MG63 (cell line): ENCODE measurements at regions not wholly inside any gene's neighbourhood (a gene's known extent, or its start where the extent isn't known, plus 50 kb on each side); places are given as distances from the start of the nearest gene placed in this dataset.
A peak's percentile ranks its signal among the peaks of the same experiment; 100 is the strongest.

Experiments
- DNase-seq: peaks from one replicate; pipeline ENCODE4 v3.0.0-alpha.2; 2020
- H3K27me3 ChIP-seq: fragments of 250-450 bp; sonication (Bioruptor Pico); 2 replicates; pipeline ENCODE4 v1.5.1; 2020; ENCODE audit warnings: mild to moderate bottlenecking, moderate library complexity
- H3K36me3 ChIP-seq: fragments of 250-450 bp; sonication (Bioruptor Pico); 2 replicates; pipeline ENCODE4 v1.5.1; 2020; ENCODE audit warnings: mild to moderate bottlenecking, moderate library complexity
- H3K4me3 ChIP-seq: fragments of 250-450 bp; sonication (Bioruptor Pico); 2 replicates; pipeline ENCODE4 v1.5.1; 2020; ENCODE audit warnings: mild to moderate bottlenecking, moderate library complexity
- H3K9me3 ChIP-seq: fragments of 250-450 bp; sonication (Bioruptor Pico); 2 replicates; pipeline ENCODE4 v1.5.1; 2020; ENCODE audit warnings: mild to moderate bottlenecking, moderate library complexity

DNA sequence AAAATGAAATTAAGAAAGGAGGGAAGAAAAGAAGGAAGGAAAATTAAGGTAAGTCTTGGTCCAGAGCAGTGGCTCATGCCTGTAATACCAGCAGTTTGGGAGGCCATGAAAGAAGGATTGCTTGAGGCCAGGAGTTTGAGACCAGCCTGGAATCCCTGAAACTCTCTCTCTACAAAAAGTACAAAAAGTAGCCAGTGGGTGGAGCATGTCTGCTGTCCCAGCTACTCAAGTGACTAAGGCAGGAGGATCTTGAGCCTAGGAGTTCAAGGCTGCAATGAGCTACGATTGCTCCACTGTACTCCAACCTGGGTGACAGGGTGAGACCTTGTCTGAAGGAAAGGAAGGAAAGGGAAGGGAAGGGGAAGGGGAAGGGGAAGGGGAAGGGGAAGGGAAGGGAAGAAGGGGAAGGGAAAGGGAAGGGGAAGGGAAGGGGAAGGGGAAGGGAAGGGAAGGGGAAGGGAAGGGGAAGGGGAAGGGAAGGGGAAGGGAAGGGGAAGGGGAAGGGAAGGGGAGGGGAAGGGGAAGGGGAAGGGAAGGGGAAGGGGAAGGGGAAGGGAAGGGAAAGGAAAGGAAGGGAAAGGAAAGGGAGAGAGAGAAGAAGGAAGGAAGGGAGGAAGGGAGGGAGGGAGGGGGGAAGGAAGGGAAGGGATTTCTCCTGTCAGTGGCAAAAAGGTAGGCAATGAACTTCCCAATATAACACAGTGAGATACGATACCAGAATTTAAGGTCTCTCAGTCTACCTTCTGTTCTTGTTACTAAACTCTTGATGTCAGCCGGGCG is 412.8 kb downstream of the CMPK2 start:
- no peaks in the 10 kb centered on the region for H3K27me3 ChIP-seq
- DNase-seq, result no peak
- no peaks in the 10 kb centered on the region for H3K36me3 ChIP-seq
- H3K4me3 ChIP-seq, result no peak overlapping the region
- H3K9me3 ChIP-seq, result no peaks in the 10 kb centered on the region

- no peaks in the 10 kb centered on the region for H3K9me3 ChIP-seq
- no peak overlapping the region for H3K4me3 ChIP-seq
- H3K36me3 ChIP-seq, result no peaks in the 10 kb centered on the region
- no peaks in the 10 kb centered on the region for H3K27me3 ChIP-seq
- no peak for DNase-seq
These were observed 411.3 kb downstream of the CMPK2 start for GRCh38 chr2:6454286-6454990.

- Histone ChIP-seq H3K27me3 (no peaks in the 10 kb centered on the region), H3K4me3 (no peak overlapping the region), H3K9me3 (no peaks in the 10 kb centered on the region), H3K36me3 (no peaks in the 10 kb centered on the region)
- DNase-seq, result no peak
These were observed 406.6 kb downstream of the CMPK2 start for GRCh38 chr2:6459138-6459537.

GRCh38 chr2:6470518-6470917 is 395.2 kb downstream of the CMPK2 start:
- no peaks in the 10 kb centered on the region for H3K36me3 ChIP-seq
- peaks cover 12% of the 10 kb centered on the region; the same call in 1 of the 2 replicates for H3K9me3 ChIP-seq
- no peaks in the 10 kb centered on the region for H3K27me3 ChIP-seq
- H3K4me3 ChIP-seq, result no peak overlapping the region
- no peak for DNase-seq

DNA sequence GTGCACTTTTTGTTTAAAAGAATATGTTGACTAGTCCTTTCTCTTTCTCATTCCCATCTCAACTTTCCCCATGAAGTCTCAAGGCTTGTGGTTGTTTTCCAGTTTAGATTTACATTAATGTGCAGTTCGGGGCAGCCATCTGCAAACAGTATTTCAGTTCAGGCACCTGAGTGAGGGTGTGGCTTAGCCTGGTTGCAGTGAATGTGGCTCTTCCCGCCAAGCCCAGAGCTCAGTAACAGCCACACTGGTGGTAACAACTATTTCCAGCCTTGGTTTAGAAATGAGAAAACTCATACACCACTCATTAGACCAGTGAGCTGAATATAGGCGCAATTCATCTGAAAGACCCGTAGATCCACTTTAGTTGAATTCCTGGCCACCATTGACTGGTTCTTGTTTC is 394.3 kb downstream of the CMPK2 start:
- no peak for DNase-seq
- no peak overlapping the region for H3K4me3 ChIP-seq
- H3K36me3 ChIP-seq, result no peaks in the 10 kb centered on the region
- peaks cover 11% of the 10 kb centered on the region; the same call in 1 of the 2 replicates for H3K9me3 ChIP-seq
- H3K27me3 ChIP-seq, result no peaks in the 10 kb centered on the region

- H3K4me3 ChIP-seq, result no peak overlapping the region
- DNase-seq, result no peak
- 0 out of 2 replicates have a peak, but pooled peaks cover under 1% of the 10 kb centered on the region for H3K9me3 ChIP-seq
- no peaks in the 10 kb centered on the region for H3K27me3 ChIP-seq
- no peaks in the 10 kb centered on the region for H3K36me3 ChIP-seq
These were observed 391.3 kb downstream of the CMPK2 start for GRCh38 chr2:6474161-6475140.

- H3K27me3 ChIP-seq, result no peaks in the 10 kb centered on the region
- DNase-seq, result no peak
- H3K9me3 ChIP-seq, result no peaks in the 10 kb centered on the region
- no peak overlapping the region for H3K4me3 ChIP-seq
- H3K36me3 ChIP-seq, result no peaks in the 10 kb centered on the region
These were observed 390.4 kb downstream of the CMPK2 start for GRCh38 chr2:6475155-6475940.

DNA sequence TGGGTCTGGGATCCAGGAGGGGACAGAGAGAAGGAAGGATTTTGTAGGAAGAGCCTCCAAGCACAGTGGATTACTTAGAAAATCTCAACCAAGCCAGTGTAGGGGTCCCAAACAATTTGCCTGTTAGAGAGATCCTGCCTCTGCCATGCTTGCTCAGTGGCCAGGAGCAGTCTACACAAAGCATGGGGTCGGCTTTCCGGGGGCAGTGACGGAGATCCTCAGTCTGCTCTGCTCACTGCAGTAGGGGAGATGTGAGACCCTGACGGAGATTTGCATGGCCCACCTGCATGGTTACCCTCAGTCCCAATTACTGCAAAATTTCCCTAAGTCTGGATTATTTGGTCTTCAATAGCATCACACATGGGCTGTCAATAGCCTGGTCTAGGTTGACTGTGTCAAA is 385.2 kb downstream of the CMPK2 start:
- DNase-seq, result no peak
- H3K36me3 ChIP-seq, result no peaks in the 10 kb centered on the region
- no peaks in the 10 kb centered on the region for H3K9me3 ChIP-seq
- H3K27me3 ChIP-seq, result no peaks in the 10 kb centered on the region
- H3K4me3 ChIP-seq, result no peak overlapping the region

GRCh38 chr2:6482256-6482655 is 383.5 kb downstream of the CMPK2 start:
- Histone ChIP-seq H3K27me3 (no peaks in the 10 kb centered on the region), H3K36me3 (no peaks in the 10 kb centered on the region), H3K9me3 (no peaks in the 10 kb centered on the region), H3K4me3 (no peak overlapping the region)
- DNase-seq, result no peak

DNA sequence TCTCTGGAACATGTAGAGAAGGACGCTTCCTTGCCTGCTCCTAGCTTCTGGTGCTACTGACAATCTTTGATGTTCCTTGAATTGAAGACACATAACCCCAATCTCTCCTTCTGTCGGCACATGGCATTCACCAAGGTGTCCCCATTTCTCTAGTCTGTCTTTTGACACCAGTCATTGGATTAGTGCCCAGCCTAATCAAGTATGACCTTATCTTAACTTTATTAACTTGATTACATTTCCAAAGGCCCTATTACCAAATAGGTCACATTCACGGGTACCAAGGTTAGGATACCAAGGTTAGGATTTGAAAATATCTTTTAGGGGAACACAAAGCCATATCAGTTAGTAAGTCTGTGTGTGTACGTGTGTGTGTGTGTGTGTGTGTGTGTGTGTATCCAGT is 377.9 kb downstream of the CMPK2 start:
- H3K36me3 ChIP-seq, result no peaks in the 10 kb centered on the region
- no peak for DNase-seq
- H3K27me3 ChIP-seq, result no peaks in the 10 kb centered on the region
- H3K4me3 ChIP-seq, result no peak overlapping the region
- H3K9me3 ChIP-seq, result no peaks in the 10 kb centered on the region

GRCh38 chr2:6492573-6492972 is 373.1 kb downstream of the CMPK2 start:
- Histone ChIP-seq H3K27me3 (no peaks in the 10 kb centered on the region), H3K9me3 (no peaks in the 10 kb centered on the region), H3K4me3 (no peak overlapping the region), H3K36me3 (no peaks in the 10 kb centered on the region)
- peak; percentile 12 for DNase-seq

DNA sequence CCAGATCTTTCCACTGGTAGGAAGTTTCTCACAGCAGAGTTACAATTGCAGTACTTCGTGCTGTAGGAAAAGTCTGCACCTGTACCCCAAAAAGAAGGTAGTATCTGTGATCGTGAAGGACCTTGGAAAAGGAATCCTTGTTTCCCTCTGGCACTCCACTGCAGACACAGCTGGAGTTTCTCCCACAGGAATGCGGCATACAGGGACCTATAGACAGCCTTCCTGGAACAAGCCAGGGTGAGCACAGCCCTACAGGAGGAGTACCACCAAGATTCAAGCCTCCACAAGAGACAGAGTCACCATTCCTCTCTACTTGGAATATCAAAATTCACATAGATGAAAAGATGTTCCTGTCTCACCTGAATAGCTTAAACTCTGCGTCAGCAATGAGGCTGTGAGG is 372.4 kb downstream of the CMPK2 start:
- Histone ChIP-seq H3K36me3 (no peaks in the 10 kb centered on the region), H3K27me3 (no peaks in the 10 kb centered on the region), H3K4me3 (no peak overlapping the region), H3K9me3 (no peaks in the 10 kb centered on the region)
- no peak for DNase-seq

DNA sequence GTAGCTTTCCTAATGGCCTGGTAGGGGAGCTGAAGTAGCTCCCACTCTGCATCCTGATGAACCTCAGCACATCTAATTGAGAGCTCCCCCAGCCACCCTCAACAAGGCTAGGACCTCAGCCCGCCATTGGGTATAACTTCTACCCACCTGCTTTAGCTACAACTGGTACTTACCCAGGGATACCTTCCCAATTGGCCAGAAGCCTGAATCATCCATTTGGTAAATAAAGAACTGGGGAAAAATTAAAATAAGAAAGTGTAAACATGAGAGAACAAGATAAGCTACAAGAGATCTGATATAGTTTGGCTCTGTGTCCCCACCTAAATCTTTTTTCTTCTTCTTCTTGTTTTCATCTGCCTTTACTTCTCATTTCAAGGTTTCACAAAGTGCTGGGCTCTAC is 372.0 kb downstream of the CMPK2 start:
- H3K4me3 ChIP-seq, result no peak overlapping the region
- no peaks in the 10 kb centered on the region for H3K36me3 ChIP-seq
- H3K27me3 ChIP-seq, result no peaks in the 10 kb centered on the region
- no peak for DNase-seq
- no peaks in the 10 kb centered on the region for H3K9me3 ChIP-seq

DNA sequence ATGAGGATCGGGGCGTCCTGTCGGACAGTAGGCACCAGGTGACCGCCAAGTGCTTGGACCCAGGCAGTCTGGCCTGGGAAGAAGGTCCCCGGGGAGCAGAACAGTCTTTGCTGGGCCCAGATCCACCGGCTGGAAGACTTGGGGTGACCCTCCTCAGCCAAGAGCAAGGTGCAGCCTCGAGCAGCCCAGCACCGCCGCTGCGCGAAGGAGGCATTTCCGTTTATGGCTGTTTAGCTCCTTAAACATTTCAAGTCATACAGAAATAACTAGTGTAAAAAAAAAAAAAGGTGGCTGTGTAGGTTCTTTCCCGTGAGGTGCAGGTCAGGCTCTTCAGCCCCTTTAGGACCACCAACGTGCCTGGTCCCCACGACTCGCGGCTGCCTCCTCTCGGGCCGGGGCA is 370.2 kb downstream of the CMPK2 start:
- Histone ChIP-seq H3K4me3 (no peak overlapping the region), H3K36me3 (no peaks in the 10 kb centered on the region), H3K27me3 (no peaks in the 10 kb centered on the region), H3K9me3 (no peaks in the 10 kb centered on the region)
- DNase-seq, result no peak

DNA sequence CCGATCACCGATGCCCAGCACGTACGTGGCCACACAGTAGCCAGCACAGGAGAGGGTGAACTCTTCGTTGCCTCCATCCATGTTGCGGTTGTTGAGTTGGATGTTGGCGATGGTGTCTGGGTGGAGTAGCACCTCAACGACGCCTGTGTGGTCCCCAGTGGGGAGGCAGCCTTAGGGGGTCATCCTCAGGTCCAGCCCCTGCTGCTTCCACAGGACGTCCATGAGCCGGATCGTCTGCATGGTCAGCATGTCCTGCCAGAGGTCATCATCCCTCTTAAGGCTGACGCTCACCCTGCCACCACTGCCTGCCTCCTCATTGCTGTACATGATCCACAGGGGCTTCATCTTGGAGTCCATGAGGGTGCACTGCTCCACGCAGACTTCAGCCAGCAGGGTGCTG is 369.3 kb downstream of the CMPK2 start:
- Histone ChIP-seq H3K4me3 (no peak overlapping the region), H3K9me3 (no peaks in the 10 kb centered on the region), H3K36me3 (no peaks in the 10 kb centered on the region), H3K27me3 (no peaks in the 10 kb centered on the region)
- DNase-seq, result no peak

- Histone ChIP-seq H3K4me3 (no peak overlapping the region), H3K27me3 (no peaks in the 10 kb centered on the region), H3K36me3 (no peaks in the 10 kb centered on the region), H3K9me3 (no peaks in the 10 kb centered on the region)
- no peak for DNase-seq
These were observed 368.7 kb downstream of the CMPK2 start for GRCh38 chr2:6497048-6497447.
